ENCODE measurements at regions not wholly inside any gene's neighbourhood (a gene's known extent, or its start where the extent isn't known, plus 50 kb on each side); places are given as distances from the start of the nearest gene placed in this dataset.
A peak's percentile ranks its signal among the peaks of the same experiment; 100 is the strongest.

DNA sequence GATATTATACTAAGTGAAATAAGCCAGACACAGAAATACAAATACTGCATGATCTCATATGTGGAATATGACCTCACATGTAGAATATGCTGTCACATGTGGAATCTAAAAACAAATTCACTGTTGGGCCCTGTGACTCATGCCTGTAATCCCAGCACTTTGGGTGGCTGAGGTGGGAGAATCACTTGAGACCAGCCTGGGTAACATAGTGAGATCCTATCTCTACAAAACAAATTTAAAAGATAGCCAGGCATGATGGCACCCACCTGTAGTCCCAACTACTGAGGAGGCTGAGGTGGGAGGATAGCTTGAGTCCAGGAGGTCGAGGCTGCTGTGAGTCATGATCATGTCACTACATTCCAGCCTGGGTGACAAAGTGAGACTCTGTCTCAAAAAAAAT is 160.3 kb downstream of the PTEN start:
- POLR2A ChIA-PET = no interaction called here
- DNase-seq = no peak

DNA sequence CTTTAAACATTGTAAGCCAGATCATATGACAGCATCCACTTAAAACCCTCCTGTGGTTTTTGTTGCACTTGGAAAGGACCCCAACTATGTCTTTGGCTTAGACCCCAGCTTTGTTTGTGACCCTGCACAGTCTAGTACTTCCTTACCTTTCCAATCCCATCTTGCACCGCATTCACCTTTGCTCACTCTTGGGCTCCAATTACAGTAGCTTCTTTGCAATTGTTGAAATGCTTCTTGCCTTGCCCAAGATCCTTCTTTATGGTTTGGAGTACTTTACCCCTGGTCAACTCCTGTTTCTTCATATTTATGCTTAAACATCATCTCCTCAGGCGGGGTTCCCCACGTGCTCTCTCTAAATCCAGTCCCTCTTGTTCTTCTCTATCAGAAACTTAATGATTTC is 162.6 kb downstream of the PTEN start:
- no peak overlapping the region for H3K4me3 ChIP-seq (ENCODE audit: low read length)
- H3K27me3 Mint-ChIP-seq = no peaks in the 10 kb centered on the region
- peaks cover 22% of the 10 kb centered on the region for H3K4me1 Mint-ChIP-seq (ENCODE audit: low read depth)
- ATAC-seq (ENCODE audit: poor library complexity) (no peak), DNase-seq (no peak)
- no peak overlapping the region for H3K4me3 Mint-ChIP-seq
- TF ChIP-seq, protein P1, sequence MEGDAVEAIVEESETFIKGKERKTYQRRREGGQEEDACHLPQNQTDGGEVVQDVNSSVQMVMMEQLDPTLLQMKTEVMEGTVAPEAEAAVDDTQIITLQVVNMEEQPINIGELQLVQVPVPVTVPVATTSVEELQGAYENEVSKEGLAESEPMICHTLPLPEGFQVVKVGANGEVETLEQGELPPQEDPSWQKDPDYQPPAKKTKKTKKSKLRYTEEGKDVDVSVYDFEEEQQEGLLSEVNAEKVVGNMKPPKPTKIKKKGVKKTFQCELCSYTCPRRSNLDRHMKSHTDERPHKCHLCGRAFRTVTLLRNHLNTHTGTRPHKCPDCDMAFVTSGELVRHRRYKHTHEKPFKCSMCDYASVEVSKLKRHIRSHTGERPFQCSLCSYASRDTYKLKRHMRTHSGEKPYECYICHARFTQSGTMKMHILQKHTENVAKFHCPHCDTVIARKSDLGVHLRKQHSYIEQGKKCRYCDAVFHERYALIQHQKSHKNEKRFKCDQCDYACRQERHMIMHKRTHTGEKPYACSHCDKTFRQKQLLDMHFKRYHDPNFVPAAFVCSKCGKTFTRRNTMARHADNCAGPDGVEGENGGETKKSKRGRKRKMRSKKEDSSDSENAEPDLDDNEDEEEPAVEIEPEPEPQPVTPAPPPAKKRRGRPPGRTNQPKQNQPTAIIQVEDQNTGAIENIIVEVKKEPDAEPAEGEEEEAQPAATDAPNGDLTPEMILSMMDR (IDR thresholded peaks at IDR 0.05) = no peak
- CTCF ChIA-PET = no interaction called here
- POLR2A ChIA-PET = interaction anchor here (1.1 kb wide), 1 partner anchor 10 kb away, joined by 3 read pairs; no protein-coding TSS in a partner anchor
- no peaks in the 10 kb centered on the region for H3K27me3 ChIP-seq (ENCODE audit: control insufficient read depth in 1 of 2, insufficient read depth in 2 of 2, low read length in 2 of 2)
- no peak overlapping the region for H3K27ac Mint-ChIP-seq
- H3K4me1 ChIP-seq (ENCODE audit: insufficient read depth, low read length) = peaks cover 8% of the 10 kb centered on the region
- intact Hi-C loops (cut with DNase I, micrococcal nuclease) = no loop called here
- no peak overlapping the region for H3K27ac ChIP-seq (ENCODE audit: low read depth in 1 of 2, low read length in 2 of 2)
- no peaks in the 10 kb centered on the region for H3K36me3 ChIP-seq (ENCODE audit: insufficient read depth, low read length)
- H3K9me3 Mint-ChIP-seq = no peaks in the 10 kb centered on the region
- H3K9me3 ChIP-seq (ENCODE audit: control insufficient read depth in 1 of 2, insufficient read depth in 1 of 2, low read length in 2 of 2) = no peaks in the 10 kb centered on the region
- no peaks in the 10 kb centered on the region for H3K36me3 Mint-ChIP-seq (ENCODE audit: low read depth)

More for the DNA sequence above, 160.3 kb downstream of the PTEN start:
- TF ChIP-seq, protein P1 (IDR thresholded peaks at IDR 0.05) = no peak
- CTCF ChIA-PET = no interaction called here
- Histone ChIP-seq H3K9me3 (ENCODE audit: control insufficient read depth in 1 of 2, insufficient read depth in 1 of 2, low read length in 2 of 2) (no peaks in the 10 kb centered on the region), H3K27ac (ENCODE audit: low read depth in 1 of 2, low read length in 2 of 2) (no peak overlapping the region), H3K36me3 (ENCODE audit: insufficient read depth, low read length) (no peaks in the 10 kb centered on the region), H3K4me1 (ENCODE audit: insufficient read depth, low read length) (peaks cover 7% of the 10 kb centered on the region), H3K4me3 (ENCODE audit: low read length) (no peak overlapping the region), H3K27me3 (ENCODE audit: control insufficient read depth in 1 of 2, insufficient read depth in 2 of 2, low read length in 2 of 2) (no peaks in the 10 kb centered on the region)
- Mint-ChIP-seq H3K36me3 (ENCODE audit: low read depth) (no peaks in the 10 kb centered on the region), H3K4me1 (ENCODE audit: low read depth) (peaks cover 21% of the 10 kb centered on the region), H3K4me3 (no peak overlapping the region), H3K27me3 (no peaks in the 10 kb centered on the region), H3K9me3 (no peaks in the 10 kb centered on the region), H3K27ac (no peak overlapping the region)
- no peak for ATAC-seq (ENCODE audit: poor library complexity)
- intact Hi-C loops (cut with DNase I, micrococcal nuclease) = no loop called here

DNA sequence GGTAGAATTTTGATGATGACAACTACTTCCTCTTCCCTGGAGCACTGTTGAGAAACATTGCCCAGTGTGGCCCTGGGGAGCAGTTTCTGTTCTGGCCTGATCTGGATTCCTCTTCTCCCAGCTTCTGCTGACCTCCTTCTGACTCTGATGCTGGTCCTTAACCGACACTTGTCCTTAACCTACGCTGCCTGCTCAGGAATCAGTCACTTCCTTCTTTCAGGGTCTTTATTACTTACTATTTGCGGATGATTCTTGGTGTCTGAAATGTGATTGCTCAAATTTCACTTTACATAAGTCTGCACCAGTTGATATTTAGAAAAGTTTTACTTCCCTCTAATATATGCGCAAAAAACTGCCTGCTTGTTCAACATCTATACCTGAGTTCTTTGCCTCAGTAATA is 164.1 kb downstream of the PTEN start:
- Mint-ChIP-seq H3K36me3 (ENCODE audit: low read depth) (no peaks in the 10 kb centered on the region), H3K4me3 (no peak overlapping the region)

More for the DNA sequence above, 164.1 kb downstream of the PTEN start:
- Histone ChIP-seq H3K27ac (ENCODE audit: low read depth in 1 of 2, low read length in 2 of 2) (no peak overlapping the region), H3K9me3 (ENCODE audit: control insufficient read depth in 1 of 2, insufficient read depth in 1 of 2, low read length in 2 of 2) (no peaks in the 10 kb centered on the region), H3K4me3 (ENCODE audit: low read length) (no peak overlapping the region), H3K36me3 (ENCODE audit: insufficient read depth, low read length) (no peaks in the 10 kb centered on the region), H3K4me1 (ENCODE audit: insufficient read depth, low read length) (peaks cover 8% of the 10 kb centered on the region), H3K27me3 (ENCODE audit: control insufficient read depth in 1 of 2, insufficient read depth in 2 of 2, low read length in 2 of 2) (no peaks in the 10 kb centered on the region)
- ChIA-PET CTCF (no interaction called here), POLR2A (interaction anchor here (1.2 kb wide), 1 partner anchor 165 kb away, joined by 4 read pairs; no protein-coding TSS in a partner anchor)
- intact Hi-C loops (cut with DNase I, micrococcal nuclease) = no loop called here
- Mint-ChIP-seq H3K4me1 (ENCODE audit: low read depth) (peaks cover 16% of the 10 kb centered on the region), H3K27ac (peak overlapping the region; percentile 73), H3K27me3 (no peaks in the 10 kb centered on the region), H3K9me3 (no peaks in the 10 kb centered on the region)
- TF ChIP-seq, protein P1 (IDR thresholded peaks at IDR 0.05) = no peak
- DNase-seq (peak in 3 of 14 experiments; percentile 27 to 51 (median 33)), ATAC-seq (ENCODE audit: poor library complexity) (no peak)
